Astrocyte (in vitro differentiated cells and primary cell): ENCODE measurements at regions not wholly inside any gene's neighbourhood (a gene's known extent, or its start where the extent isn't known, plus 50 kb on each side); places are given as distances from the start of the nearest gene placed in this dataset.

Source experiments
- CTCF ChIP-seq: IDR thresholded peaks from 2 replicates; pipeline ENCODE4 v1.5.1; 2011; ENCODE audit warnings: low read depth, mild to moderate bottlenecking, inconsistent platforms, low read length, moderate library complexity; ENCODE audit not compliant: insufficient read depth
- EZH2 ChIP-seq: IDR thresholded peaks from 2 replicates; pipeline ENCODE4 v1.6.1; 2012; ENCODE audit warnings: mild to moderate bottlenecking, low read length, inconsistent platforms; ENCODE audit not compliant: insufficient read depth

GRCh38 chr5:134462047-134462575 is 50.4 kb upstream of the CDKN2AIPNL start:
- TF ChIP-seq CTCF (no peak), EZH2 (no peak)
